ENCODE measurements at regions not wholly inside any gene's neighbourhood (a gene's known extent, or its start where the extent isn't known, plus 50 kb on each side); places are given as distances from the start of the nearest gene placed in this dataset.

- no peaks in the 10 kb centered on the region for H3K4me1 ChIP-seq (ENCODE audit: control insufficient read depth, insufficient read depth, low read length)
- CTCF ChIA-PET: no interaction called here
- in situ Hi-C loops (cut with HindIII; ENCODE audit: low pct_unique_long_range_greater_than_20kb, low sequenced_read_pairs) (no loop called here), intact Hi-C loops (cut with micrococcal nuclease; ENCODE audit: unreplicated experiment) (no loop called here)
- no peak overlapping the region for H3K27ac ChIP-seq (ENCODE audit: low read length)
- no peaks in the 10 kb centered on the region for H3K27me3 ChIP-seq (ENCODE audit: control insufficient read depth, insufficient read depth, low read length)
- TF ChIP-seq REST (IDR thresholded peaks at IDR 0.05; ENCODE audit: insufficient read depth in 1 of 2, low read depth in 2 of 2, low read length in 1 of 2) (no peak), POLR2AphosphoS5 (IDR thresholded peaks at IDR 0.05; ENCODE audit: low read depth, low read length) (no peak), TCF7L2 (IDR thresholded peaks at IDR 0.05; ENCODE audit: low read depth, low read length) (no peak), CTCF (IDR thresholded peaks at IDR 0.05) (no peak), SIN3A (IDR thresholded peaks at IDR 0.05; ENCODE audit: borderline replicate concordance, insufficient read depth, low read depth, low read length) (no peak)
- DNase-seq (ENCODE audit: low read depth, low spot score) (no peak), ATAC-seq (no peak)
- H3K9me3 ChIP-seq (ENCODE audit: control insufficient read depth, insufficient read depth, low read depth, low read length): no peaks in the 10 kb centered on the region
- POLR2A ChIA-PET: no interaction called here
- no TSS peak for BruUV-seq (replicated peaks)
- H3K36me3 ChIP-seq (ENCODE audit: control insufficient read depth, insufficient read depth, low read length): no peaks in the 10 kb centered on the region
- no peak overlapping the region for H3K4me3 ChIP-seq (ENCODE audit: low read depth in 2 of 2, low read length in 2 of 2)
These were observed 201.7 kb downstream of the PRELID2 start for GRCh38 chr5:145633474-145633873.

- ChIA-PET POLR2A (no interaction called here), CTCF (no interaction called here)
- Histone ChIP-seq H3K27me3 (ENCODE audit: control insufficient read depth, insufficient read depth, low read length) (no peaks in the 10 kb centered on the region), H3K4me1 (ENCODE audit: control insufficient read depth, insufficient read depth, low read length) (no peaks in the 10 kb centered on the region), H3K9me3 (ENCODE audit: control insufficient read depth, insufficient read depth, low read depth, low read length) (no peaks in the 10 kb centered on the region), H3K36me3 (ENCODE audit: control insufficient read depth, insufficient read depth, low read length) (no peaks in the 10 kb centered on the region), H3K27ac (ENCODE audit: low read length) (no peak overlapping the region), H3K4me3 (ENCODE audit: low read depth in 2 of 2, low read length in 2 of 2) (no peak overlapping the region)
- no peak for DNase-seq (ENCODE audit: low read depth, low spot score)
- no TSS peak for BruUV-seq (replicated peaks)
- in situ Hi-C loops (cut with HindIII; ENCODE audit: low pct_unique_long_range_greater_than_20kb, low sequenced_read_pairs): no loop called here
- intact Hi-C loops (cut with micrococcal nuclease; ENCODE audit: unreplicated experiment): no loop called here
- no peak for ATAC-seq
- TF ChIP-seq SIN3A (IDR thresholded peaks at IDR 0.05; ENCODE audit: borderline replicate concordance, insufficient read depth, low read depth, low read length): no peak
- TF ChIP-seq CTCF (IDR thresholded peaks at IDR 0.05): no peak
- no peak for TF ChIP-seq POLR2AphosphoS5 (IDR thresholded peaks at IDR 0.05; ENCODE audit: low read depth, low read length)
- no peak for TF ChIP-seq TCF7L2 (IDR thresholded peaks at IDR 0.05; ENCODE audit: low read depth, low read length)
- no peak for TF ChIP-seq REST (IDR thresholded peaks at IDR 0.05; ENCODE audit: insufficient read depth in 1 of 2, low read depth in 2 of 2, low read length in 1 of 2)
These were observed 202.4 kb downstream of the PRELID2 start for GRCh38 chr5:145632701-145633100.
